ENCODE measurements at regions not wholly inside any gene's neighbourhood (a gene's known extent, or its start where the extent isn't known, plus 50 kb on each side); places are given as distances from the start of the nearest gene placed in this dataset.

DNA sequence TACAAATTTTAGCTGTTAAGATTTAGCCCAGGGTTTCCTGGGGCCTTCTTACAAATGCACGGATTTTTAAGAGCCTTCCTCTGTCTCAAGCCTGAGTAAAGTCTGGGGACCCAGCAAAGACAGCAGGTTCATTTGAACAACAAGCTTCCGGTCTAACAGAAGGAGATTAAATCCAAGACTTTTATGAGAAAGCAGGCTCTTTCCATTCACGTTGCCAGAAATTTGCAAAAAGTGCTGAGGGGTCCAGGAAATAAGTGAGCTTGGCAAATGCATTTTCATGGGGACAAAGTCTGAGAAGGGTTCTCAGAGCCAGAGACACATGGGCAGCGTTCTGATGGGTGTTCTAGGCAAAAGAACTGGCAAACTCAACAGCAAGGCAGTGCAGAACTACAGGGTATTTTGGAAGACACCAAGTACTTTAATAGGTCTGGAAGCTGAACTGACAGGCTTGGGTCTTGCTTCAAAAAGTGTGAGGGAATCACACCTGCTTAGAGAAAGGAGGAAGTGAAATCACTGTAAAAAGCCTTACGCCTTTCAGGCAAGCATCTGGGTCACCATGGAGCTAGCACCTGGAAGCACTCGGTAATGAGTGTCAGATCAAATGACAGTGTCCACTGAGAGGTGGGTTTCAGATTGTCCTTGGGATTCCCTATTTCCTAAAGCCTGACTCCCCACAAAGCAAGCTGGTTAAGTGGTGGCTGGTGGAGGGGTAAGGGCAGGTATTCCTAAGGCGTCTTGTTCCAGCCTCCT is 115.8 kb upstream of the ARHGEF3 start:
- no peak overlapping the region for H3K27ac ChIP-seq
- no peak for TF ChIP-seq CTCF (conservative IDR thresholded peaks at IDR 0.05)

- no peak overlapping the region for H3K27ac ChIP-seq
- TF ChIP-seq CTCF (conservative IDR thresholded peaks at IDR 0.05), result no peak
Observed at GRCh38 chr3:56916716-56917360, 115.1 kb upstream of the ARHGEF3 start.

DNA sequence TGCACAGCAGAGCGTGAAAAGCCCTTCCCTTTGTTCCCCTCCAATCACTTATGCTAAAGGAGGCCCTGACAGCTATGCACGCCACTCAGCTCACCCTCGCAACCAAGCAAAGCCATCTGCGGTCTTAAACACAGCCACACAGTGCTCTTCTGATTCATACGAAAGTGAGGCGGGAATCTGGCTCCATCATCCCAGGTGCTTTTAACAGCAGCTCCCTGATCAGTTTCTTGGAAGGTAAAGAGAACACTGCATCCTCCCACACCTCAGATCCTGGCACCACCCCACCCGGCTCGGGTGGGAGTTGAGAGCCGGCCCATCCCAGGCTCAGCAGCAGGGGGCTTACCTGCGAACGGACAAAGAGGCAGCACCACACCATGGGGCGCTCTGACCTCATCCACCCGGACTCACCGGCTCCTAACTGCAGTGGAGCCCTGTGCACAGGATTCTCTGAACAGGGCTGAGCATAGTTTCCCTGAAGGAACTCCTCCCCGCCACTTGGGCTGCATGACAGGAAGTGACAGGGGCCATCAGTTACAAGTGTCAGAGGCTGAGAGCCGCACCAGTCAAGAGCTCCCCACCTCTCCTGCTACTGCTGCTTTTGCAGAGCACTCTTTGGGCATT is 114.3 kb upstream of the ARHGEF3 start:
- TF ChIP-seq CTCF (conservative IDR thresholded peaks at IDR 0.05), result no peak
- no peak overlapping the region for H3K27ac ChIP-seq

GRCh38 chr3:56914646-56915045 is 112.9 kb upstream of the ARHGEF3 start:
- H3K27ac ChIP-seq, result no peak overlapping the region
- no peak for TF ChIP-seq CTCF (conservative IDR thresholded peaks at IDR 0.05)

DNA sequence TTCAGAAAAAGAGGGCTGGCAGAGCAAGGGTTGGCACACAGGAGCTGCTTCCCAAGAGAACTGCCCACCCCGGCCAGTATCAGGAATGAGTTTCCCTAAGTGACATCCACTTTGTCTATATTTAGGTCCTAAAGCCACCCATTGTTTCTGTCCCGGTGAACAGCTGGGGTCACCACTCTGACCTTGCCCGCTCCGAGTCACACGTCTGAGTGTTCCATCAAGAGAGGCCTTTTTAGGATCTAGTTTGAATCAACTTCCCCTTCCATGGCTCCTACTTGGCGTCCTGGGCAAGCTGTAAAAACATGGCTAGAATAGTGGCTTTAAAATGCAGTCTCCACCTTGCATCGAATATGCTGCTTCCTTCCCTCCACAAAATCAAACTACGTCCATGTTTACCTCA is 109.6 kb upstream of the ARHGEF3 start:
- TF ChIP-seq CTCF (conservative IDR thresholded peaks at IDR 0.05), result no peak

DNA sequence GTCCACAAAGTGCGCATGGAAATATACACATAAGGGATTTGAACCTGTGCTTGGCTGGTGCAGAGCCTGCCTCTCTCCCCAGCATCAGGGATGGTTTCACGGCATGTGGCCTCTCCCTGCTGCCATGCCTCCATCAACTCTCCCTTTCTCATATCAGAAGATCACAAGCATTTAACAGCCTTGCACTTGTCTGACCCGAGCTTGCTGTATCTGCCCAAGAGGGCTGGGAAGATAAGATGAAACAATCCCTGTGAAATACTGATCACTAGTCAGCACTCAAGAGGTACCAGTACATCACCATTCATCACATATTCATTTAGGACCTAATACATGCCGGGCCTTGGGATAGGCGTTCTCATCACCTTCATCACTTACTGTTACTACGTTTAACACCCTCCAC is 107.6 kb upstream of the ARHGEF3 start:
- no peak for TF ChIP-seq CTCF (conservative IDR thresholded peaks at IDR 0.05)
- no peak overlapping the region for H3K27ac ChIP-seq

More for the DNA sequence above, 109.6 kb upstream of the ARHGEF3 start:
- H3K27ac ChIP-seq, result no peak overlapping the region

GRCh38 chr3:56908004-56908403 is 106.3 kb upstream of the ARHGEF3 start:
- no peak for TF ChIP-seq CTCF (conservative IDR thresholded peaks at IDR 0.05)
- H3K27ac ChIP-seq, result no peak overlapping the region

Data from VCaP (cell line).